ENCODE measurements at regions not wholly inside any gene's neighbourhood (a gene's known extent, or its start where the extent isn't known, plus 50 kb on each side); places are given as distances from the start of the nearest gene placed in this dataset.

DNA sequence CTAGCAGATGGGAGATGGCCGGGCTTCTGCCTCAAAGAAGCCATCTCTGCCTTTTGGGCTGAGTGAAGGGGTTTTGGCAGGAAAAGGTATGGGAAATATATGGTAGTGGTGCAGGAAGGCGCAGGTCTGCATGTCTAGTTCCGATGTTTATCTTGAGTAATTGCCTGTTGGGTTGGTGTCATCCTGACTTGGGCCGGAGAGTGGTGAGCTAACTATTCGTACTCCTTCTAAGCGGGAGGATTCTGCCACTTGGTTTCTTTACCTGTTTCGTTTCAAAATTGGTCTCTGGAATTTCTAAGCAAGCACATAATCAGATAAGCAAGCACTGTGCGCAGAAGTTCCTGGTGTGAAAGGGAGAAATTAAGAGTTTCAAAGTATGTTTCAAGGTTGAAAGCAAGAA, 229.6 kb downstream of the SAMD5 start:
- H3K4me3 ChIP-seq (ENCODE audit: low read length): no peak overlapping the region

DNA sequence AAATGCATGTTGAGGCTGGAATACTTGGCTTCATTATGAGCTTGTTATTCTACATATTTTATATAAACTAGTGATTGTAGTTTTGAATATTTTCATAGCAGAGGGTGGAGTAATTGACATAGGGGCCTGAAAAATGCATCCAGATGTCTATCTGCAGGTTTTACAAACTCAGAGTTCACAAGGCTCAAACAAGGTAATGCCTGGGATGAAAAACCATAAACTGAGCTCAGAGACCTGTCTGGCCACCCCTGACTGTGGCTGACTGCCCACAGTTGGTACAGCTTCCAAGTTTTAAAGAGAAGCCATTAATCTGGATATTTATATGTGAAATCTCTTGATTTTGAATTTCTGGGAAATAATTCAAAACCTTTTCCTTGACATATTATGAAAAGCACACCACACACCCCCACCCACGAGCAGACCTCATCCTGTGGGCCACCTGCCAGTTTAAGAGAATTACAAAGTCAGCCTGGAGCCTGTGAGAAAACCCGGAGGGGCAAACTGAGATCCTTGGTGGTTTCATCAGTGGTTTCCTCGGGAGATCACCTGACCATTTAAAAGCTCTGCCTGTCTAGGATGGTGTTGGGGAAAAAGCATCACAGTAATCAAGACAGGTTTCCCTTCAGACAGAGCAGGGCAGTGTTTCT, 230.1 kb downstream of the SAMD5 start:
- H3K4me3 ChIP-seq (ENCODE audit: low read length): no peak overlapping the region
- TF ChIP-seq, protein P1, sequence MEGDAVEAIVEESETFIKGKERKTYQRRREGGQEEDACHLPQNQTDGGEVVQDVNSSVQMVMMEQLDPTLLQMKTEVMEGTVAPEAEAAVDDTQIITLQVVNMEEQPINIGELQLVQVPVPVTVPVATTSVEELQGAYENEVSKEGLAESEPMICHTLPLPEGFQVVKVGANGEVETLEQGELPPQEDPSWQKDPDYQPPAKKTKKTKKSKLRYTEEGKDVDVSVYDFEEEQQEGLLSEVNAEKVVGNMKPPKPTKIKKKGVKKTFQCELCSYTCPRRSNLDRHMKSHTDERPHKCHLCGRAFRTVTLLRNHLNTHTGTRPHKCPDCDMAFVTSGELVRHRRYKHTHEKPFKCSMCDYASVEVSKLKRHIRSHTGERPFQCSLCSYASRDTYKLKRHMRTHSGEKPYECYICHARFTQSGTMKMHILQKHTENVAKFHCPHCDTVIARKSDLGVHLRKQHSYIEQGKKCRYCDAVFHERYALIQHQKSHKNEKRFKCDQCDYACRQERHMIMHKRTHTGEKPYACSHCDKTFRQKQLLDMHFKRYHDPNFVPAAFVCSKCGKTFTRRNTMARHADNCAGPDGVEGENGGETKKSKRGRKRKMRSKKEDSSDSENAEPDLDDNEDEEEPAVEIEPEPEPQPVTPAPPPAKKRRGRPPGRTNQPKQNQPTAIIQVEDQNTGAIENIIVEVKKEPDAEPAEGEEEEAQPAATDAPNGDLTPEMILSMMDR (conservative IDR thresholded peaks at IDR 0.05; ENCODE audit: low read depth, low read length): no peak
- no peak for DNase-seq (ENCODE audit: low read depth)

More for the DNA sequence above, 229.6 kb downstream of the SAMD5 start:
- DNase-seq (ENCODE audit: low read depth): no peak
- TF ChIP-seq, protein P1 (conservative IDR thresholded peaks at IDR 0.05; ENCODE audit: low read depth, low read length): no peak

DNA sequence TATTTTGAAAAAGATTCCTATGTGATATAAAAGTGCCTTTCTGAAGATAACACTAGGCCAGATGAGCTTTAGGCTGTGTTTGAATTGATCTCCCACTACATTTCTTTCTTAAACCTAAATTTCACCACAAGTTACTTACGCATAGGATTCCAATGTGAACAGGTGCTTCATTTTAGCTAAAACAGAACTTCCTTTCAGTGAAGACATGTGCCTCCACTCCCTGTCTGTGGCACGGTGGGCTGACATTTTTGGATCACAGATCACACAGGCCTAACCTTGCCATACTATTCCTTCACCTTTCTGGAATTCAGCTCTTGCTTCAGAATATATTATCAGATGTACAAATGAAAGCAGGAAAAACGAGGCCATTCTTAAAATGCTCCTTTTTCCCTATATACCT, 231.8 kb downstream of the SAMD5 start:
- TF ChIP-seq, protein P1 (conservative IDR thresholded peaks at IDR 0.05; ENCODE audit: low read depth, low read length): no peak
- DNase-seq (ENCODE audit: low read depth): no peak
- no peak overlapping the region for H3K4me3 ChIP-seq (ENCODE audit: low read length)

DNA sequence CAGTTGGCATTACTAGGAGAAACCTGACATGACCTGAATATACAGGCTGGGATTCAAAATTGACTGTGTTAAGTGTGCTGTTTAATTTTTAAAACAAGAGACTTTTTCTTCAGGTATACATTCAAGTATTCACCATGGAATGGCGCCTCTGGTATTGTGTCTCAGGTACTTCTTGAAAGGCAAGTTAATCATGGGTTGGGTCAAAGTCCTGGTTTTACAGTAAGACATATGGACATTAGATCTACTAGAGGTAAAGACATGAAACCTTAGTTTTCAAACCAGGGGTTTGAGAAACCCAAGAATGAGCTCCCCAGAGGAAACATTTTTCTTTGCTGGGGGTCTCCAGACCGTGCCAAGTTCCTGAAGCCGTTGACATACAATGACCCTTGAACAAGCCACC, 232.4 kb downstream of the SAMD5 start:
- no peak for DNase-seq (ENCODE audit: low read depth)
- TF ChIP-seq, protein P1 (conservative IDR thresholded peaks at IDR 0.05; ENCODE audit: low read depth, low read length): no peak
- H3K4me3 ChIP-seq (ENCODE audit: low read length): no peak overlapping the region

DNA sequence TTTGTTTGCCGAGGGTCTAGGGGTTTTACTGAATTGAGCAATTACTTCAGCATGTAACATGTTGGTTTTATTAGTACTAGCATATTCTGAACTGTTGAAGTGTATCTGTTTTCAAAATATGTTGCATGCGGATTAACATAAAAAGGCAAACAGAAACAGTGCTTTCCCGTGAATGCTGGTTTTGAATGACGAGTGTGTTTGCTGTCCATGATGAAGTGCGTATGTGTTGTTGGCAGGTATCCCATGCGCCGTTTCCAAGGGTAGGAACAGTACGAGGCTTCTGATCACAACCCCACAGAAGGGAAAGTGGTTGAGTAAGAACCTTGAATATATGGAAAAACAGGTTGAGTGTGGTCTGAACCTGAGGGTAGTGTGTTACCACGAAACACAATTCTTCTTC, 232.9 kb downstream of the SAMD5 start:
- TF ChIP-seq, protein P1 (conservative IDR thresholded peaks at IDR 0.05; ENCODE audit: low read depth, low read length): no peak
- no peak overlapping the region for H3K4me3 ChIP-seq (ENCODE audit: low read length)
- no peak for DNase-seq (ENCODE audit: low read depth)

DNA sequence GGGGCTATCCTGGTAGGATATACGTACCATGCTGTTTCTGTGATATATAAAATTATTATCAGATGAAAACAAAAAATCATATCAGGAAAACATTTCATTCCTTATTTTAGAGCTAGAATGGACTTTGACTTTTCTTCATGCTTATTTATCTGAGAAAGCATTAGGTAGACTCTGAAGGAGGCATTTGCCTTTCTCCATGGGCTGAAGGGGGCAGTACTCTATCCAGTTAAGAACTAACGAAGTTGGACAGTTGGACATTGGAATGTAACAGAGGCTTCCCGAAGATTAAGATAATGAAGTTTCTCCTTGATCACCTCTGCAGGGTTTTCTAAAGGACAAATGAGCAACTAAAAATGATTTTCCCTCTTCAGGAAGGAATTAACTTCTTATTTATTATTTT, 233.9 kb downstream of the SAMD5 start:
- TF ChIP-seq, protein P1 (conservative IDR thresholded peaks at IDR 0.05; ENCODE audit: low read depth, low read length): peak; percentile 52
- no peak overlapping the region for H3K4me3 ChIP-seq (ENCODE audit: low read length)

DNA sequence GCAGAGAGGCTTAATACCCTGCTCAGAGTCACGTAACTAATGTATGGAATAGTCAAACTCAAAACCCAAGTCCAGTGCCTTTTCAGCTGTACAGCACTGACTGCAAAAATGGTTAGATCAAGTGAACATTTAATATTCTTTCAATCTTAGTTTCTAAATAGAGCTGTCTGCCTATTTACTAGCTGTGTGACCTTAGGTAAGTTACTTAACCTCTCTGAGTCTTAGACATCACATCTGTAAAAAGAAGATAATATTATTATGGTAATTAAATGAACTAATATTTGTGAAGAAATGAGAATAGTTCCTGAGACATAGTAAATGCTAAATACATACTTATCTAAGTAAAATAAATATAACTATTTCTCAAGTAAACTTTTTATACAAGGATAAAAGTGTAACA, 235.5 kb downstream of the SAMD5 start:
- H3K4me3 ChIP-seq (ENCODE audit: low read length): no peak overlapping the region
- TF ChIP-seq, protein P1 (conservative IDR thresholded peaks at IDR 0.05; ENCODE audit: low read depth, low read length): no peak
- no peak for DNase-seq (ENCODE audit: low read depth)

More for the DNA sequence above, 233.9 kb downstream of the SAMD5 start:
- no peak for DNase-seq (ENCODE audit: low read depth)

All from retinal pigment epithelial cell (primary cell).